MM.1S (cell line): ENCODE measurements at regions not wholly inside any gene's neighbourhood (a gene's known extent, or its start where the extent isn't known, plus 50 kb on each side); places are given as distances from the start of the nearest gene placed in this dataset.

Experiments used
- DNase-seq: peaks from one replicate; pipeline ENCODE4 v3.0.0-alpha.2; 2015
- H2AFZ ChIP-seq: fragments of 300-600 bp; sonication (generic); 2 replicates; pipeline ENCODE4 v1.6.0; 2016; ENCODE audit warnings: antibody characterized with exemption, low read length
- H3F3A ChIP-seq: fragments of 300-600 bp; sonication (generic); 2 replicates; pipeline ENCODE4 v1.6.1; 2016; ENCODE audit warnings: mild to moderate bottlenecking, antibody characterized with exemption, low read length, moderate library complexity, mixed read lengths; ENCODE audit not compliant: insufficient read depth
- H3K27ac ChIP-seq: fragments of 300-600 bp; sonication (generic); 2 replicates; pipeline ENCODE4 v1.5.1; 2016; ENCODE audit warnings: mild to moderate bottlenecking, low read length
- H3K27me3 ChIP-seq: fragments of 300-600 bp; sonication (generic); replicated peaks from 2 replicates; pipeline ENCODE4 v1.6.0; 2016; ENCODE audit warnings: low read length; ENCODE audit not compliant: insufficient read depth
- H3K36me3 ChIP-seq: fragments of 300-600 bp; sonication (generic); replicated peaks from 2 replicates; pipeline ENCODE4 v1.6.1; 2016; ENCODE audit warnings: mild to moderate bottlenecking, low read length, mixed read lengths; ENCODE audit not compliant: insufficient read depth
- H3K4me1 ChIP-seq: fragments of 300-600 bp; sonication (generic); 2 replicates; pipeline ENCODE4 v1.6.1; 2016; ENCODE audit warnings: low read length, mixed read lengths
- H3K4me2 ChIP-seq: fragments of 300-600 bp; sonication (generic); 2 replicates; pipeline ENCODE4 v1.6.0; 2016; ENCODE audit warnings: low read depth, low read length
- H3K4me3 ChIP-seq: fragments of 300-600 bp; sonication (generic); 2 replicates; pipeline ENCODE4 v1.5.1; 2016; ENCODE audit warnings: low read length, mixed read lengths
- H3K79me2 ChIP-seq: fragments of 300-600 bp; sonication (generic); 2 replicates; pipeline ENCODE4 v1.6.1; 2016; ENCODE audit warnings: mixed run types, low read length, mixed read lengths
- H3K9ac ChIP-seq: fragments of 300-600 bp; sonication (generic); 2 replicates; pipeline ENCODE4 v1.6.1; 2016; ENCODE audit warnings: low read length, mixed read lengths
- H3K9me2 ChIP-seq: fragments of 300-600 bp; sonication (generic); replicated peaks from 2 replicates; pipeline ENCODE4 v1.6.1; 2016; ENCODE audit warnings: mild to moderate bottlenecking, low read length, mixed read lengths; ENCODE audit not compliant: insufficient read depth
- H3K9me3 ChIP-seq: fragments of 300-600 bp; sonication (generic); replicated peaks from 2 replicates; pipeline ENCODE4 v1.6.1; 2016; ENCODE audit warnings: mild to moderate bottlenecking, low read length, mixed read lengths; ENCODE audit not compliant: insufficient read depth
- H4K20me1 ChIP-seq: fragments of 300-600 bp; sonication (generic); 2 replicates; pipeline ENCODE4 v1.6.1; 2016; ENCODE audit warnings: mild to moderate bottlenecking, low read length, moderate library complexity, mixed read lengths; ENCODE audit not compliant: insufficient read depth
- EZH2 ChIP-seq: fragments of 300-600 bp; sonication (generic); optimal IDR thresholded peaks from 2 replicates; pipeline ENCODE3; 2017; ENCODE audit warnings: low read depth, mild to moderate bottlenecking, antibody characterized with exemption, low read length, mixed read lengths
- EZH2phosphoT487 ChIP-seq: fragments of 300-600 bp; sonication (generic); IDR thresholded peaks from 2 replicates; pipeline ENCODE4 v1.6.1; 2018; ENCODE audit warnings: antibody characterized with exemption, low read length
- TF ChIP-seq, protein P1 (sequence below): fragments of 300-600 bp; sonication (generic); IDR thresholded peaks from 2 replicates; pipeline ENCODE4 v1.5.1; 2016; ENCODE audit warnings: antibody characterized with exemption, low read length, mixed read lengths

DNA sequence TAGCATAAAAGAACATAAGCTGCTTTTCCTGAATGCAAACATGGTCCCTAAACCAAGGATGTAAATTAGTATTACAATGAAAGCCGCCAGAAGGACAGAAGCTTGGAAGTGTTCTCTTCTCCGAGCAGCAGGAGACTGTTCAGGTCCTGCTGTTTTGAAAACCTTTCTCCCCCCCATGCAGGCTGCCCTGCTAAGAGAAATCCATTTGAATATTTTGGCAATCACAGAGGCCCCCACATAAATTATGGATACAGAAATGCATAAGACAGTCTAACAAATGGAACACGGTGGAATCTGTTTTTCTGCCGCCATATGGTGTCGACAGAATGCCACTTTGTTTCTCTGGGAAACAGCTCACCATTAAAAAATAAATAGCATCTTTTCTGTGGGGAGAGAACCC is 600.4 kb upstream of the KLHL29 start:
- Histone ChIP-seq H2AFZ (no peak overlapping the region), H3K4me3 (no peak overlapping the region), H3F3A (no peaks in the 10 kb centered on the region), H3K4me2 (no peak overlapping the region), H3K36me3 (no peaks in the 10 kb centered on the region), H4K20me1 (no peaks in the 10 kb centered on the region), H3K9ac (no peak overlapping the region), H3K27ac (no peak overlapping the region), H3K9me2 (no peaks in the 10 kb centered on the region), H3K79me2 (no peaks in the 10 kb centered on the region), H3K27me3 (no peaks in the 10 kb centered on the region), H3K4me1 (no peaks in the 10 kb centered on the region), H3K9me3 (no peaks in the 10 kb centered on the region)
- DNase-seq, result no peak
- TF ChIP-seq EZH2phosphoT487 (no peak), EZH2 (no peak)
- TF ChIP-seq, protein P1, sequence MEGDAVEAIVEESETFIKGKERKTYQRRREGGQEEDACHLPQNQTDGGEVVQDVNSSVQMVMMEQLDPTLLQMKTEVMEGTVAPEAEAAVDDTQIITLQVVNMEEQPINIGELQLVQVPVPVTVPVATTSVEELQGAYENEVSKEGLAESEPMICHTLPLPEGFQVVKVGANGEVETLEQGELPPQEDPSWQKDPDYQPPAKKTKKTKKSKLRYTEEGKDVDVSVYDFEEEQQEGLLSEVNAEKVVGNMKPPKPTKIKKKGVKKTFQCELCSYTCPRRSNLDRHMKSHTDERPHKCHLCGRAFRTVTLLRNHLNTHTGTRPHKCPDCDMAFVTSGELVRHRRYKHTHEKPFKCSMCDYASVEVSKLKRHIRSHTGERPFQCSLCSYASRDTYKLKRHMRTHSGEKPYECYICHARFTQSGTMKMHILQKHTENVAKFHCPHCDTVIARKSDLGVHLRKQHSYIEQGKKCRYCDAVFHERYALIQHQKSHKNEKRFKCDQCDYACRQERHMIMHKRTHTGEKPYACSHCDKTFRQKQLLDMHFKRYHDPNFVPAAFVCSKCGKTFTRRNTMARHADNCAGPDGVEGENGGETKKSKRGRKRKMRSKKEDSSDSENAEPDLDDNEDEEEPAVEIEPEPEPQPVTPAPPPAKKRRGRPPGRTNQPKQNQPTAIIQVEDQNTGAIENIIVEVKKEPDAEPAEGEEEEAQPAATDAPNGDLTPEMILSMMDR, result no peak

- Histone ChIP-seq H3K9me3 (no peaks in the 10 kb centered on the region), H3K9ac (no peak overlapping the region)
Measured at GRCh38 chr2:22786817-22787216, 598.2 kb upstream of the KLHL29 start.

GRCh38 chr2:22787745-22788144 is 597.2 kb upstream of the KLHL29 start:
- H3K9me3 ChIP-seq, result no peaks in the 10 kb centered on the region
- H3K27ac ChIP-seq, result no peak overlapping the region
- H3K36me3 ChIP-seq, result no peaks in the 10 kb centered on the region
- H3K4me3 ChIP-seq, result no peak overlapping the region
- no peak overlapping the region for H2AFZ ChIP-seq
- DNase-seq, result no peak
- no peak overlapping the region for H3K4me2 ChIP-seq
- no peak overlapping the region for H3K9ac ChIP-seq
- H3K27me3 ChIP-seq, result no peaks in the 10 kb centered on the region
- H4K20me1 ChIP-seq, result no peaks in the 10 kb centered on the region
- TF ChIP-seq EZH2 (no peak), EZH2phosphoT487 (no peak)
- TF ChIP-seq, protein P1, result no peak
- no peaks in the 10 kb centered on the region for H3K79me2 ChIP-seq
- H3K9me2 ChIP-seq, result no peaks in the 10 kb centered on the region
- H3K4me1 ChIP-seq, result no peaks in the 10 kb centered on the region
- H3F3A ChIP-seq, result no peaks in the 10 kb centered on the region

More at GRCh38 chr2:22786817-22787216, 598.2 kb upstream of the KLHL29 start:
- TF ChIP-seq EZH2phosphoT487, result no peak
- TF ChIP-seq, protein P1, result no peak
- TF ChIP-seq EZH2, result no peak
- Histone ChIP-seq H3K4me3 (no peak overlapping the region), H3K9me2 (no peaks in the 10 kb centered on the region), H3K36me3 (no peaks in the 10 kb centered on the region), H3K79me2 (no peaks in the 10 kb centered on the region), H3K4me1 (no peaks in the 10 kb centered on the region), H3K27ac (no peak overlapping the region), H3K4me2 (no peak overlapping the region), H2AFZ (no peak overlapping the region), H3K27me3 (no peaks in the 10 kb centered on the region), H3F3A (no peaks in the 10 kb centered on the region), H4K20me1 (no peaks in the 10 kb centered on the region)
- DNase-seq, result no peak
